ENCODE measurements at regions not wholly inside any gene's neighbourhood (a gene's known extent, or its start where the extent isn't known, plus 50 kb on each side); places are given as distances from the start of the nearest gene placed in this dataset.

DNA sequence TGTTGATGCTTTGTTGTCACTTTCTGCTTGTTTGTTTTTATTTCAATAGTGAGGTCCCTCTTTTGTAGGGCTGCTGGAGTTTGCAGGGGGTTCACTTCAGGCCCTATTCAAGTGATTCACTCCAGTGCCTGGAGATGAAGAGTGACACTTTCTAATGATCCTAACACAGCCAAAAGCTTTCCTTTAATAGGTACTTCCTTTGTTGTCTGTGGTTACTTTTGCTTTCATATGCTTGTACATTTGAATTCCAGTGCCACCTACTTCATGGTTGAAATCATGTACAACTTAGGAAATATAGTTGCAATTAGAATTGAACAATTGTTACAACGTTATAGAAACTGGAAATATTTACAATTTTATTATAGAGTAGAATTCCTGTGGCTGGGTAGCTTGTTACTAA is 466.8 kb upstream of the EPHA3 start:
- H3K4me1 Mint-ChIP-seq (ENCODE audit: low read depth) = no peaks in the 10 kb centered on the region
- H3K27me3 Mint-ChIP-seq = no peaks in the 10 kb centered on the region
- H3K36me3 Mint-ChIP-seq (ENCODE audit: insufficient read depth) = no peaks in the 10 kb centered on the region
- no peak for DNase-seq (ENCODE audit: low spot score, unreplicated experiment)
- TF ChIP-seq, protein P1, sequence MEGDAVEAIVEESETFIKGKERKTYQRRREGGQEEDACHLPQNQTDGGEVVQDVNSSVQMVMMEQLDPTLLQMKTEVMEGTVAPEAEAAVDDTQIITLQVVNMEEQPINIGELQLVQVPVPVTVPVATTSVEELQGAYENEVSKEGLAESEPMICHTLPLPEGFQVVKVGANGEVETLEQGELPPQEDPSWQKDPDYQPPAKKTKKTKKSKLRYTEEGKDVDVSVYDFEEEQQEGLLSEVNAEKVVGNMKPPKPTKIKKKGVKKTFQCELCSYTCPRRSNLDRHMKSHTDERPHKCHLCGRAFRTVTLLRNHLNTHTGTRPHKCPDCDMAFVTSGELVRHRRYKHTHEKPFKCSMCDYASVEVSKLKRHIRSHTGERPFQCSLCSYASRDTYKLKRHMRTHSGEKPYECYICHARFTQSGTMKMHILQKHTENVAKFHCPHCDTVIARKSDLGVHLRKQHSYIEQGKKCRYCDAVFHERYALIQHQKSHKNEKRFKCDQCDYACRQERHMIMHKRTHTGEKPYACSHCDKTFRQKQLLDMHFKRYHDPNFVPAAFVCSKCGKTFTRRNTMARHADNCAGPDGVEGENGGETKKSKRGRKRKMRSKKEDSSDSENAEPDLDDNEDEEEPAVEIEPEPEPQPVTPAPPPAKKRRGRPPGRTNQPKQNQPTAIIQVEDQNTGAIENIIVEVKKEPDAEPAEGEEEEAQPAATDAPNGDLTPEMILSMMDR (IDR thresholded peaks at IDR 0.05; ENCODE audit: unreplicated experiment) = no peak
- H3K4me3 Mint-ChIP-seq (ENCODE audit: low read depth) = no peak overlapping the region
- peaks cover 14% of the 10 kb centered on the region for H3K9me3 Mint-ChIP-seq (ENCODE audit: low read depth)
- H3K27ac Mint-ChIP-seq = no peak overlapping the region

DNA sequence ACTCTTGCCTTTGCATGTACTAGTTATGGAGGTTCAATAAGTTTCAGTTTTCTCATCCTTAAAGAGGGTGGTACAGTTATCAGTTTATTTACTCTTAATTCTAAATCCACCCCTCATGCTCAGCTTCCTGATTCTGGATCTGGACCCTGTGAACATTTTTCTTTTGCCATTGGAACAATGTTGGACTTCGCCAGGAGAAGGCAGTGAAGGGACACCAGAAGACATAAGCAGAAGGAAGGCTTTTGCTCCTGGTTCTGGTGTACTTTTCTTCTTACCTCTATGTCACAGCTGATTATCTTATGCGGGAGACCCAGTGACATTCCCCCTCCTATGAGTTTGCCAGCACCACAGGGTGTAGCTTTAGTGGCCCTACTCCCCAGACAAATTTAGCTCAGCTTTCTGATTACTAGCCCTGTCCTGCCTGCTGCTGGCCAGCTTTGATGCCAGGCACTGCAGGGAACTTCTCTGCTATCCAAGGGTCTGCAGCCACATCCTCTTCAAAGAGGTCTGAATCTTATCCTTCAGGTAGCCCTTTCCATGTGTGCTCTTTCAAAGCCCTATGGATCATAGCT is 466.3 kb upstream of the EPHA3 start:
- H3K36me3 Mint-ChIP-seq (ENCODE audit: insufficient read depth) = no peaks in the 10 kb centered on the region
- TF ChIP-seq, protein P1 (IDR thresholded peaks at IDR 0.05; ENCODE audit: unreplicated experiment) = no peak
- H3K9me3 Mint-ChIP-seq (ENCODE audit: low read depth) = peaks cover 11% of the 10 kb centered on the region
- H3K4me1 Mint-ChIP-seq (ENCODE audit: low read depth) = no peaks in the 10 kb centered on the region
- no peak overlapping the region for H3K27ac Mint-ChIP-seq
- H3K27me3 Mint-ChIP-seq = no peaks in the 10 kb centered on the region
- no peak overlapping the region for H3K4me3 Mint-ChIP-seq (ENCODE audit: low read depth)
- DNase-seq (ENCODE audit: low spot score, unreplicated experiment) = no peak

DNA sequence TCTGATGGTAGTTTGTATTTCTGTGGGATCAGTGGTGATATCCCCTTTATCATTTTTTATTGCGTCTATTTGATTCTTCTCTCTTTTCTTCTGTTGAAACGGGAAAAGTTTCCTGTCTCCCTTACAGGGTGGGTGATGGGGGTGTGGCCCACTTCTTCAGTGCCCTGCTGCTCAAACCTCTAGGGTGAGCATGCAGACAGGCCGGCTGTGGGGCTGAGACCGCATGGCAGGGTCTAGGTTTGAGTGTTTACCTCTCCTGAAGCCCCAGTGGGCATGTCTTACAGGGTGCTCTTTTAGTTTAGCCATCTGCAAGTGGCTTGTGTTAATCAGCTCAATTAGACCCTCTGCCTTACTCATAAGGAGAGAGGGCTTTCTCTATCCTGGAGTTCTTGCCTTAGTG is 450.0 kb upstream of the EPHA3 start:
- H3K4me1 Mint-ChIP-seq (ENCODE audit: low read depth) = peaks cover 2% of the 10 kb centered on the region
- no peak for DNase-seq (ENCODE audit: low spot score, unreplicated experiment)

DNA sequence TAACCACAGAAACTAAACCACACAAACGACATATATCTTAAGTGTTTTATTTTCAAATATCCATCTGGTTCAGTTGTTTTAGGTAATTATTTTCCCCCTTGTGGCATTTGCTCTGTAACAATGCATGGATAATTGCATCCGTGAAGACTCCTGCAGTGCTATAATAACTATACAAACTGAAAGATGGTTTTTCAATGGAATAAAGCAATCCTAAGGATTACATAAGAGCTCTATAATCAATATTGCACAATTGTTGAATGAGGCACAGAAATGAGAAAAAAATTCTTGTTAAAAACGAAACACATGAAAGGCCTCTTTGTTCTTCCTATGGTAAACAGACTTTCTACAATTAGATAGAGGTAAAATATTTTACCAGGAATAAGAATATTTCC is 446.0 kb upstream of the EPHA3 start:
- TF ChIP-seq, protein P1 (IDR thresholded peaks at IDR 0.05; ENCODE audit: unreplicated experiment) = no peak
- peaks cover 2% of the 10 kb centered on the region for H3K4me1 Mint-ChIP-seq (ENCODE audit: low read depth)
- H3K27me3 Mint-ChIP-seq = no peaks in the 10 kb centered on the region
- H3K27ac Mint-ChIP-seq = no peak overlapping the region
- no peak overlapping the region for H3K4me3 Mint-ChIP-seq (ENCODE audit: low read depth)
- no peak for DNase-seq (ENCODE audit: low spot score, unreplicated experiment)
- H3K36me3 Mint-ChIP-seq (ENCODE audit: insufficient read depth) = no peaks in the 10 kb centered on the region
- peaks cover 2% of the 10 kb centered on the region for H3K9me3 Mint-ChIP-seq (ENCODE audit: low read depth)

More for the DNA sequence above, 450.0 kb upstream of the EPHA3 start:
- TF ChIP-seq, protein P1 (IDR thresholded peaks at IDR 0.05; ENCODE audit: unreplicated experiment) = no peak
- Mint-ChIP-seq H3K4me3 (ENCODE audit: low read depth) (no peak overlapping the region), H3K36me3 (ENCODE audit: insufficient read depth) (no peaks in the 10 kb centered on the region), H3K27ac (no peak overlapping the region), H3K9me3 (ENCODE audit: low read depth) (peaks cover 2% of the 10 kb centered on the region), H3K27me3 (no peaks in the 10 kb centered on the region)

DNA sequence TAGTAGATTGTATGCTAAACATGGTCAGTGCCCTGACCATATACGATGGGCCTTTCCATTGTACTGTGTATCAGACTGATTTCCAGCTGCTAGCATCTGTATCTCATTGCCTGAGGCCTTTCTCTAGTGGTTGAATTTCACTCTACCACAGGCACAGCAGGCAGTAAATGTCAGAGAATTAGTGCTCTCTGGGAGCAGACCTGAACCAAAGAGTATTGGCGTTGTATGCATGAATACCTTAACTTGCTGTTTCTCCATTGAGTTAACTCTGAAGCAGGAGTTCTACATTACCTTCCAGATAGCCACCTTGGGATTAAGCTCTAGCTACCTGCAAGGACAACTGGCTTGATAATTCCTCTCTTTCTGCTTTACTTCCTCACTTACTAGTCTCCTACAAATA is 439.2 kb upstream of the EPHA3 start:
- H3K27me3 Mint-ChIP-seq = no peaks in the 10 kb centered on the region
- no peak overlapping the region for H3K4me3 Mint-ChIP-seq (ENCODE audit: low read depth)
- no peak for DNase-seq (ENCODE audit: low spot score, unreplicated experiment)
- no peak overlapping the region for H3K27ac Mint-ChIP-seq
- TF ChIP-seq, protein P1 (IDR thresholded peaks at IDR 0.05; ENCODE audit: unreplicated experiment) = no peak
- no peaks in the 10 kb centered on the region for H3K9me3 Mint-ChIP-seq (ENCODE audit: low read depth)
- H3K4me1 Mint-ChIP-seq (ENCODE audit: low read depth) = no peaks in the 10 kb centered on the region
- H3K36me3 Mint-ChIP-seq (ENCODE audit: insufficient read depth) = no peaks in the 10 kb centered on the region

Data from progenitor cell of endocrine pancreas (in vitro differentiated cells).